ENCODE measurements at regions not wholly inside any gene's neighbourhood (a gene's known extent, or its start where the extent isn't known, plus 50 kb on each side); places are given as distances from the start of the nearest gene placed in this dataset.
"Not testable (repeated sequence)": the region's sequence is repeated elsewhere in the genome, so short reads cannot be mapped to it uniquely, and the experiment has no call there.

GRCh38 chr14:49946320-49947141 is 53.6 kb downstream of the ARF6 start:
- DNase-seq = peak; percentile 95

DNA sequence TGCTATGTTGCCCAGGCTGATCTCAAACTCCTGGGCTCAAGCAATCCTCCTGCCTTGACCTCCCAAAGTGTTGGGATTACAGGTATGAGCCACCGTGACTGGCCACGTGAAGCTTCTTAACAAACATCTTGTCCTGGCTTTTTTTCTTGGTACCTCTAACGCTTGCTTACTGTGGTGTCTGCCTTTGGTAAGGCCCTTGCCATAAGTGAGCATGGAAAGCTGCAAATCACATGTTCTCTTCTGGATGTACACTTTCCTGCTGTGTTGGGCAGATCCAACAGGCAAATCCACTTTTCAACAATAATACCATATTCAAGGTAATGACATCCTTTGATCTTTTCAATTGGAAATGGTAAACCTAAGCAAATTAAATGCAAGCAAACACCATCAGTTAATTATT is 54.6 kb downstream of the ARF6 start:
- no peak for DNase-seq

- no peak for DNase-seq
These were observed 57.7 kb downstream of the ARF6 start for GRCh38 chr14:49950275-49951228.

DNA sequence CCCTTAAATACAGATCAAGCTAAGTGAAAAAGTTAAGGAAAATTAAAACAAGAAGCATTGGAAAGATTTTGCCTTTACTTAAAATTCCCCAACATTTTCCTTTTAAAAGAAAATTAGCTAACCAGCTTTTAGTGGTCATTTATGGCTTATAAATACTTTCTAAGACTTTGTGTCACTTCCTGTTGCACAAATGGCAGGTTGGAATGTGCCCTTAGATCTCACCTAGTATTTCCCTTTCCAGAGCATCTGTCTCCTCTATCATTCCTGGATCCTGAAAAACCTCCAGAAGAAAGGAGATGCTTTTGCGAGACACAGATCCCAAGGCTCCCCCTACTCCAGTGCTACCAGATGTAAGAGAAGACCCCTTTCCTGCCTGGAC is 58.3 kb downstream of the ARF6 start:
- DNase-seq = no peak

DNA sequence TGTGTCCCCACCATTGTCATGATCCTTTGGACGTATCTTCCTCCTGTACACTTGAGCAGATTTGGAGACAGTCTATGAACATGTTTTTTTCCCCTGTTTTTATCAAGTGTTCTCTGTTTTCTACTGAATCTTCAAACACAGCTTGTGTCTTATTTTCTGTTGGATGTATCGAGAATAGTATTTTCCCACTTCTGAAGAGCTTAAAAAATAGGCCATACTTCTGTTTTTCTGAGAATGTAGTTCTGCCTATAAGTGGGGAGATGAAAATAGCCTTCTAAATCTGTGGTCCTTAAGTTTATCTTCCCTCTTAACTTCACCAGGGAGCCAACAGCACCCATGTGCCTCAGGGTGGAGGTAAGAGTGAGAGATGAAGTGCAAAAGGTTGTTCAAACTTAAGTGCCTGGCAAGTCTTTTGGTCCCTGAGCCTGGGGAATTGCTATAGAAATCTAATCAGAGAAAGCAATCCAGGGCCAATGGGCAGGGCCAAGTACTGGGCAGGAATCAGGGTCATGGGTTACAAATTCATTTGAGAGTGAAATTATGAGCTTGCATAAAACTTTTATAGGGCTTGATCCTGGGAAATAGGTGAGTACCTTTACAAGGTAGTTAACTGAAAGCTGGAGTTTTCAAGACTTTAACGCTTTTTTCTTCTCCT is 58.9 kb downstream of the ARF6 start:
- DNase-seq = no peak

DNA sequence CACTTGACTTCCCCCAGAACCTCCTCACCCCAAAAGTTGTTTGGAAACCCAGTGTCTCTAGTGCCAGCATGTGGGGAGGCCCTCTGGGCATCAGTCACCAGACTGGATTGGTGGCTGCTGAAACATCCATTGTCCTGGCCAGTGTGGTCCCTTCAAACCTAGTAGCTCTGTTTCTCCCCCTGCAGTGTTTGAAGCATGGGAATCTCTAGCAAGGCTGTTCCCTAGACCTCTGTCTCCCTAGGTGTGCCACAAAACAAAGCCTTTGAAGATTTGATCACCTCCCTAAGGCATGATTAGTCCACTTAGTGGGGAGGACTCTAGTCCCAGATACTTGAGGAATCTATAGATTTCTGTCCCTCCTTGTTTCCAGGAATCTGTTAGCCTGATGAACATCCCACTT is 60.3 kb downstream of the ARF6 start:
- DNase-seq = no peak

DNA sequence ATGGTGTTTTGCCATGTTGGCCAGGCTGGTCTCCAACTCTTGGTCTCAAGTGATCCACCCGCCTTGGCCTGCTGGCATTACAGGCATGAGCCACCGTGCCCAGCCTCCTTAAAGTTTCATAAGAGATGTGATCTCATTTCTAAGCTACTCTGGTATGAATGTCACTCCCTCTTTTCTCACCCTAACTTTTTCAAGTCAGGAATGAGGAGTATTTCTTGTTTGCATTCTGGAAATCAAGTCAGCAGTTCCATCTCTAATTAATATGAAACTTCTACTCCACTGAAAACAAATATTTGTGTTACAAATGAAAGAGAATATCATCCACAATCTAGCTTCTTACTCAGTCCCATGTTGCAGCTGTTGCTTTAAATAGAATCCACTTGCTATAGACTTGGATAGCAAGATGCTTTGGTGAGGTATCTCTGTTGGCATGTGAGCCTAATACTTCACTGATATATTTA is 61.3 kb downstream of the ARF6 start:
- no peak for DNase-seq

DNA sequence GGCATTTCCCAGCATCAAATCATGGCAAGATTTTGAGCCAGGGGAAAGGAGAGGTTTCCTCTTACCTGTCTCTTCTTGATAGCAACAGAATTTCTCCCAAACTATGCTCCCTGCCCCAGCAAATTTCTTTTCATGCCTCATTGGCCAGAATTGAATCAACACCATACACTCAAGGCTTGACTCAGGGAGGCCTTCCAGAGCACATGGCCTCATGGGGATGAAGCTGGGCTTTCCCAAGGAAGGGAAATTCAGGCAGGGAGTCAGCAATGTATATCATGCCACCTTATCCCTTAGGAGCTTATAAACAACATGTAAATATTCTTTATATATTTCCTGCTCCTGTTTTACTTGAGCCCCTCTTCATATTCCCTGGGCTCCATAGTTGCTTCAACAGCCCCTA is 62.1 kb downstream of the ARF6 start:
- no peak for DNase-seq

DNA sequence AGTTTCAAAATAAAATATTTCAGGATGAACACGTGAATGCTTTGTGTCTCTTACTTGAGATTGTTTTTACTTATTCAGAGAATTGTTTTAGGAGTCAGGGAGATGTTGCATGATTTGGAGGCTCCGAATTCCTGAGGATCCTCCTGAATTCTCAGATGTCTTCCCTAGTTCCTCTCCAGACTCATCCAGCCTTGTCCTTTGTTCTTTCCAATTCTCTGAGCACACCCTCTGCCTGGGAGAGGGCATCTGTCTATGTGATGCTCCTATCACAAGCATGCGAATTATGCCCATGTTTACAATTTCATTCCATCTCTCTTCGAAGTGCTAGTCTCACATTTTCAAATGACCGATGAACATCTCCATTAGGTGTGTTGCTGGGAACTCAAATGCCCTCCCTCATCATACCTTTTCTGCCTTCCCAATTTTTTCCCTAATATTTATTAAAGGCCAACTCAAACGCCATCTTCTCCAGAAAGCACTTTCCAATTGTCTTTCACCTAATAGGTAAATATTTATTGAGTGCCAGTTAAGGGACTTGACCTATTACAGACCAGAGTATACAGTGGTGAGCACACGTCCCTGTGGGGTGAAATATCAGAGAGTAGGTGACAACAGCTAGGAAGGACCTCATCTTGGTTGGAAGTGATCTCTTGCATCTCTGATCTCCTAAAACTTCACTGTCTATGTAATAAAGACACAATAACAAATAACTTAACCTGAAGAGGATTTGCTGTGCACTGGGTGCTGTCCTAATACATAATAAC is 64.4 kb downstream of the ARF6 start:
- no peak for DNase-seq

- no peak for DNase-seq
These were observed 67.0 kb downstream of the ARF6 start for GRCh38 chr14:49959822-49960408.

- DNase-seq = no peak
These were observed 67.6 kb downstream of the ARF6 start for GRCh38 chr14:49960453-49960852.

DNA sequence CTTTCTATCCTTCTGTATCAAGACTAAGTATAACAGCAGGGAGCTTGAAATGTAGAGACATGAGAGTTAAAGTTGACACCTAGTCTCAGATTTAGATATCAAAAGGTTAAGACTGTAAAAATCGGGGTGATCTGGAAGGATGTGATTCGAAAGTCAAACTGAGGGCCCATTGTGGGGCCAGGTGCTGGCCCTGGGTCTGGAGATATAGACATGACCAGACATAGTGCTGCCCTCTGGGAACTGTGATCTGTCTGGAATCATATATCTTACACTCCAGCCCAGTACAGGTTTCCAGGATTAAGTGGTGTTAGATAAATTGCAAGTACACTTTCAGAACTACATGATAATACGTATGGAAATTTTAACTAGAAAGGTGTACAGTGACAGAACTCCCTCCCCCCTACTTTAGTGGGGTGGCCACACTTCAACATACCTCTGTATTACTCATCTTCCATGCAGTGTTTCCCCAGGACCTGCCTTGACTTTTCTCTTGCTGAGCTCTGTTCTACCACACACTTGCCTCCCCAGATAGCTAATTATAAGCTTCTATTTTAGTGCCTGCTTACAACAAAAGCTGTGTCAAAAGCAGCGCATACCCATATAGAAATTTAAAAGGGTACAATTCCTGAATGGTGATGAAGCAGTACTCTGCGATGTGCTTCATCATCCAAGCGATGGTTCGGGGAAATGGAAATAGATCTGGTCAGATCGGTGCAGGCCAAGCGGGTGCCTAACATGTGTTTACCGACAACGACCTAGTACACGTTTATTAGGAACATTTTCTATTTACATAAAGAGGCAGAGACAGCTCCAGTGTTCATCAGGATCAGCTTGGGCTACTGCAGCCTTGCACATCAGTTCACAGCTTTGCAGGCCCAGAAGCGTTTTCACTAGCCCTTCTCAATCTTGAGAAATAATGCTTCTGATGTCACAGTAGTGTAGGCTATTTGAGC is 68.7 kb downstream of the ARF6 start:
- no peak for DNase-seq

- DNase-seq = no peak
These were observed 69.7 kb downstream of the ARF6 start for GRCh38 chr14:49962621-49963020.

DNA sequence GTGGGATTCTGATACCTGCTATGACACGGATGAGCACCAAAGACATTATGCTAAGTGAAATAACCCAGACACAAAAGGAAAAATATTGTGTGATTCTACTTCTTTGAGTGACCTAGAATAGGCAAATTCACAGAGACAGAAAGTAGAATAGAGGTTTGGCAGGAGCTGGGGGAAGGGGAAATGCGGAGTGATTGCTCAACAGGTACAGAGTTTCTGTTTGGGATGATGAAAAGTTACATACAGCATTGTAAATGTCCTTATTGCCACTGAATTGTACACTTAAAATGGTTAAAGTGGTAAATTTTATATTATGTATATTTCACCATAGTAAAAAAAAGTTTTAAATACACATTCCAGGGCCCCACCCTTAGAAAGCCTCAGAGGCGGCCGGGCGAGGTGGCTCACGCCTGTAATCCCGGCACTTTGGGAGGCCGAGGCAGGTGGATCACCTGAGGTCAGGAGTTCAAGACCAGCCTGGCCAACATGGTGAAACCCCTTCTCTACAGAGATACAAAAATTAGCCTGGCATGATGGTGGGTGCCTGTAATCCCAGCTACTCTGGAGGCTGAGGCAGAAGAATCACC is 72.3 kb downstream of the ARF6 start:
- DNase-seq = not testable (repeated sequence)

DNA sequence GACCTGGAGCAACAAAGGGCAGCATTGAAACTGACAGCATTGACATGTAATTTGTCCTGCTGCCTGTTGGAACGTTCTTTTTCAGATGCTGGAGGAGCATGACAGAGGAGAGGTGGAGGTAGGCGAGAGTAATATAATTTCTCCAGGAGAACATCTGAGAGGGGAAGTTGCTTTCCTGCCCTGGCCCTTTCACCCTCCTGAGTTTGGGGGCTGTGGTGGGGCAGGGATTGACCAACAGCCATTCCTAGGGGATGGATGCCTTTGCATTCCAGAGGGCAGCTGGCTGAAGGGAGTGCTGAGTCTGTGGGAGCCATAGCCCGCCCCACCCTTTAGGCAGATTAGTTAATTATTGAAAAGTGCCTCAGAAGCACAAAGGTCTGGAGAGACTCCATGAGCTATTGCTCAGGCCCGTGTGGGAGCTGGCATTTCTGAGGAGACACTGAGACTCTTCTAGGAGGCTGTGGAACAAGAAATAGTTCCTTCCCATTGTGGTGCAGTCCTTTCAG is 73.5 kb downstream of the ARF6 start:
- DNase-seq = no peak

DNA sequence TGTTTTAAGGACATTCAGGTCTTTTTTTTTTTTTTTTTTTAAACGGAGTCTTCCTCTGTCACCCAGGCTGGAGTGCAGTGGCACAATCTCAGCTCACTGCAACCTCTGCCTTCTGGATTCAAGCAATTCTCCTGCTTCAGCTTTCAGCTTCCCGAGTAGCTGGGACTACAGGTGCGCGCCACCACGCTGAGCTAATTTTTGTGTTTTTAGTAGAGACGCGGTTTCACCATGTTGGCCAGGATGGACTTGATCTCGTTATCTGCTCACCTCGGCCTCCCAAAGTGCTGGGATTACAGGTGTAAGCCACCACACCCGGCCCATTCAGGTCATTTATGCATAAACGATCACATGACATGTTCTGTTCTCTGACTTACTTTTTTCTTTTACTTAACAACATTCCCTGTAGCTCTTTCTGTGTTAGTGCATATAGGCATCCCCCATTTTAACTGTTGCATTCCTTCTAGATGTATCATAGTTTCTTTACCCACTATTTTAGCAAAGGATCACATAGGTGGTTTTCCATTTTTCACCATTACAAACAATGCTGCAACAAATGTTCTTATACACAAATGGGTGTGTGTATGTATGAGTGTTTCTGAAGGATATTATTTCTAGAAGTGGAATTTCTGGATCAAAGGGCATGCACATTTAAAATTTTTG is 74.2 kb downstream of the ARF6 start:
- DNase-seq = no peak

GRCh38 chr14:49969961-49970360 is 77.1 kb downstream of the ARF6 start:
- DNase-seq = no peak

DNA sequence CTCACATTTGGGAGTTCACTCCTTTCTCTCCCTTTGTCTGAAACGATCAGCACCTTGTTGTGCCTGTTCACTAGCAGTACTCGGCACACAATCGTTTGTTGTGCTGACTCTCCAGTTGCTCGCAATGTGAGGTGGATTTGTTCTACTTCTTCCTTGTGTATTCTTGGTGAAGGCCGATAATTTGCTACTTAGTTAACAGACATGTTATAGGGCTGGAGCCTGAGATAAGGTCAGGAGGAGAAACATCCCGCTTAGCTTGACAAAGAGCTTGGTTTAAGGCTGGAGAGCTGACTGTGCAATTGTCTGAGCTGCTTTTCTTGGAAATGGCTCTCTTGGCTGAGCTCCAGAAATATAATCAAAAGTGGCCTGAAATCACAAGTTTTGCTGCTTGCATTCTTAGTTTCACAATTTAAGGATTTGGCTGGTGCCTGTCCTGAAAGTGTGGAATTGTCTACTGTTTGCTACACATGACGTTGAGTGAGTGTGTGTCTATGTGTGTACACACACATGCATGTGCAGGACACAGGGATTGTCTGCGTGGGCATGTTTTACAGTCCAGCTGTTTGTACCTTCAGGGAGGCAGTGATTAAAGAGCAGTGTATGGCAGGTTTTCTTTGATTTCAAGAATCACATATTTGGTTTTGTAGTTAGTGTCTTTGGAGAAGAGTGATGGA is 77.7 kb downstream of the ARF6 start:
- no peak for DNase-seq
